ENCODE measurements at regions not wholly inside any gene's neighbourhood (a gene's known extent, or its start where the extent isn't known, plus 50 kb on each side); places are given as distances from the start of the nearest gene placed in this dataset.

DNA sequence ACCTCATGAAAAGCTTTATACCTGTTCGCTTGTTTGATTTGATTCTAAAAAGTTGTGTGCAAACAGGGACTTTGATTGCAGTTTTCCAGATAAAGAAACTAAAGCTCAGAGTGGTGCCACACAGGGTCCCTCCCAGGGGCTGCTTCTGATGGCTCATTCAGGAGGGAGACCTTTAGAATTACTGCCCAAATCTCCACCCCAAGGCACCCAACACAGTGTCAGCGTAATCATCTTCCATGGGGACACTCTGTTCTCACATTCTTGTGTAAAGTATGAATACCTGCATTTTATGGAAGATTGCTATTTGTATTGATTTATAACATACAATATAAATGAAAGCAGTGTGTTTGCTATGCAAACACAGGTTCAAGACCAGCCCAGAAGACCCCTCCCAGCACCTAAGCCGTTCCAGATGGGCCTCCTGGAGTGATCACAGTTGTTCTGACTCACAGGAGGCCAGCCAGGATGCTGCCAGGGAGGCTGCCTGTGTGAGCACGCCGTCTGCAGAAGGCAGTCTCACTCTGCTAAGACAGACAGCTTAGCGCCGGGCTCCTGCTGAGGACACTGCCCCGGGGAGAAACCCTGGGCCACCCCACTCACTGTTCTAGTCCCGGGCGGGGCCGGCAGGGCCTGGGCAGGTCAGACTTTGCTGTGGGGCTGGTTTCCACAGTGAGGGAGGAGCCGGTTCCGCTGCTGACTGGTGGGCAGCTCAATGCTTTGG lies 185.6 kb downstream of the FAM43A start:
- TF ChIP-seq SUZ12 (IDR thresholded peaks at IDR 0.05; ENCODE audit: extremely low read depth, insufficient read depth, insufficient read length), result no peak
- TF ChIP-seq ZNF274 (IDR thresholded peaks at IDR 0.05; ENCODE audit: low read depth, low read length), result no peak
- TF ChIP-seq YY1 (IDR thresholded peaks at IDR 0.05; ENCODE audit: insufficient read depth, insufficient read length), result no peak

Measured in NT2/D1 (cell line).